Choroid plexus epithelial cell (primary cell): ENCODE measurements at regions not wholly inside any gene's neighbourhood (a gene's known extent, or its start where the extent isn't known, plus 50 kb on each side); places are given as distances from the start of the nearest gene placed in this dataset.
A peak's percentile ranks its signal among the peaks of the same experiment; 100 is the strongest.

Experiments used
- DNase-seq: peaks from one replicate; pipeline ENCODE4 v3.0.0-alpha.2; 2010; ENCODE audit warnings: low read depth
- H3K4me3 ChIP-seq: 2 replicates; pipeline ENCODE4 v1.5.1; 2011; ENCODE audit warnings: low read depth, mild to moderate bottlenecking, control low read depth, low read length, moderate library complexity
- CTCF ChIP-seq: conservative IDR thresholded peaks from 2 replicates; pipeline ENCODE4 v1.5.1; 2011; ENCODE audit warnings: low read depth, mild to moderate bottlenecking, control low read depth, inconsistent platforms, low read length, moderate library complexity

DNA sequence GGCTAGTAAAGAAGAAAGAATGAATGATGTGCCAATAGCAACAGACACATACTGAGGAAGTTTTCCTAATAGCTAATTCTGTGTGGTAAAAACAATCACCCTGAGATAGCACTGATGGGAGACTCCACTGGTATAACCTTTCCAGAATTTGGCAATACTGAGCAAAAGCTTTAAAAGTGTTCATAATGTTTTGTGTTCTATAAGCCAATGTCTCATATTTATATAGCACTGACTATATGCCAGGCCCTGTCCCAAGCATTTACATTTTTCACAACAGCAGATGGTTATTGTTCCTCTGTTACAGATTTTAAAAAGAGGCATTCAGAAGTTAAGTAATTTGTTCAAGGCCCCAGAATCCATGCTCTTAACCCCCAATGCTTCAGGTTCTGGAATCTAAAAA lies 108.0 kb upstream of the DST start:
- no peak overlapping the region for H3K4me3 ChIP-seq
- no peak for DNase-seq
- TF ChIP-seq CTCF: no peak

- TF ChIP-seq CTCF: no peak
- H3K4me3 ChIP-seq: no peak overlapping the region
- peak; percentile 81 for DNase-seq
Measured at GRCh38 chr6:56749632-56750151, 107.0 kb upstream of the DST start.

GRCh38 chr6:56746767-56747504 lies 104.2 kb upstream of the DST start:
- peak; percentile 62 for DNase-seq
- H3K4me3 ChIP-seq: no peak overlapping the region
- no peak for TF ChIP-seq CTCF

- no peak for TF ChIP-seq CTCF
- no peak overlapping the region for H3K4me3 ChIP-seq
- DNase-seq: no peak
Measured at GRCh38 chr6:56745971-56746370, 103.3 kb upstream of the DST start.

DNA sequence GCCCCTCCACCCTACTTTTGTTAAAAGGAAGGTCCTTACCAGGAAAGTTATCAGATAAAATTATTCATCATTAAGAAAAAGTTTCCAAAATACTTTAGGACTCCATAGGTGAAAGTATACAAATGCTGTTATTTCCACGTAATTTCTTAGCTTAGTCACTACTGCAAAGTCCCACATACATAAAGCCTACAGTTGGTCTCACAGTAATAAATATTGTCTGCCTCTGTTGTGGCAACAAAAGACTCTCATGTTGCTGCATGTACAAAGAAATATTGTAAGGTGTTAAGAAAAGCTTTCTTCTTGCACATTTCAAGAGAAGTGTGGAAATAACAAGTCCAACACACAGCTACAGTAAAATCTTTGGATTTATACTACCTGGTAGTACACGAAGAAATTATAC lies 102.4 kb upstream of the DST start:
- no peak overlapping the region for H3K4me3 ChIP-seq
- DNase-seq: no peak
- no peak for TF ChIP-seq CTCF

- no peak for TF ChIP-seq CTCF
- no peak overlapping the region for H3K4me3 ChIP-seq
- no peak for DNase-seq
Measured at GRCh38 chr6:56744528-56744927, 101.8 kb upstream of the DST start.
